Right cardiac atrium (tissue), 5 donors: ENCODE measurements at regions not wholly inside any gene's neighbourhood (a gene's known extent, or its start where the extent isn't known, plus 50 kb on each side); places are given as distances from the start of the nearest gene placed in this dataset.

ENCODE experiments used
- ATAC-seq, 2 donors: fragments of 200-7000 bp; cut with Tn5 transposase; one replicate each; pipeline versions ENCODE4 v1.8.0 to v1.9.1; 2020; ENCODE audit warnings: moderate library complexity in 2 of 2, mild to moderate bottlenecking in 1 of 2
- DNase-seq, 3 donors: peaks; one replicate each; pipeline ENCODE4 v3.0.0-alpha.2; 2020
- H3K27ac ChIP-seq: one replicate; pipeline ENCODE4 v1.5.1; 2013; ENCODE audit warnings: mild to moderate bottlenecking, low read length, control low read depth, moderate library complexity
- H3K27me3 ChIP-seq: one replicate; pipeline ENCODE4 v1.6.1; 2013; ENCODE audit not compliant: control insufficient read depth, insufficient read depth
- H3K4me1 ChIP-seq: one replicate; pipeline ENCODE4 v1.6.1; 2013; ENCODE audit warnings: low read length; ENCODE audit not compliant: control insufficient read depth, insufficient read depth
- H3K4me3 ChIP-seq: one replicate; pipeline ENCODE4 v1.5.1; 2013; ENCODE audit warnings: low read length, control low read depth
- H3K9me3 ChIP-seq: one replicate; pipeline ENCODE4 v1.6.1; 2013; ENCODE audit warnings: low read length; ENCODE audit not compliant: control insufficient read depth
- WGBS: extraction: QIAGEN DNeasy Blood & Tissue Kit; methylation state at CpG from one replicate; pipeline ENCODE4 v1.1.7; 2013; 5-methylcytosine and 5-hydroxymethylcytosine counted together
- intact Hi-C, 4 donors: fragments of 100-400 bp; cut with DNase I; formaldehyde crosslinking; loops; one replicate each; pipeline versions ENCODE4 v1.11.0 to v1.14.0; 2022 to 2023
- donor health status: healthy with polysubstance abuse.
- donor health status: DM: no; HTN: yes; CAD: no.
- donor health status: DM: no; HTN: no; CAD: no.
- donor health status: DM: no; HTN: yes; CAD: no; lungs with severe emphysema.
- donor health status: DM: yes; HTN: yes; CAD: no.

- Histone ChIP-seq H3K4me3 (no peak overlapping the region), H3K27ac (no peak overlapping the region), H3K27me3 (no peaks in the 10 kb centered on the region), H3K4me1 (peaks cover 3% of the 10 kb centered on the region), H3K9me3 (no peaks in the 10 kb centered on the region)
- intact Hi-C loops = no loop called here
- no peak for ATAC-seq
- no peak for DNase-seq
Observed at GRCh38 chr3:64998317-64998716, 310.5 kb upstream of the ADAMTS9 start.

GRCh38 chr3:64995857-64996551 lies 308.2 kb upstream of the ADAMTS9 start:
- H3K9me3 ChIP-seq = no peaks in the 10 kb centered on the region
- intact Hi-C loops = no loop called here
- no peak overlapping the region for H3K4me3 ChIP-seq
- no peaks in the 10 kb centered on the region for H3K27me3 ChIP-seq
- ATAC-seq (peak; percentile 74 to 82), DNase-seq (no peak)
- H3K4me1 ChIP-seq = peaks cover 3% of the 10 kb centered on the region
- 28% methylated on average over 9 of the region's 9 CpGs for WGBS
- H3K27ac ChIP-seq = no peak overlapping the region

- Histone ChIP-seq H3K9me3 (no peaks in the 10 kb centered on the region), H3K27me3 (no peaks in the 10 kb centered on the region), H3K4me3 (no peak overlapping the region), H3K4me1 (peaks cover 3% of the 10 kb centered on the region), H3K27ac (no peak overlapping the region)
- WGBS = 84% methylated on average over 6 of the region's 6 CpGs
- intact Hi-C loops = loop anchor here in 1 of 4 donors (5.0 kb wide), 1 partner anchor 969 kb away; no protein-coding TSS in a partner anchor
- DNase-seq = no peak
- ATAC-seq = no peak
Observed at GRCh38 chr3:64993781-64994180, 306.0 kb upstream of the ADAMTS9 start.

GRCh38 chr3:64992530-64993285 lies 304.9 kb upstream of the ADAMTS9 start:
- ATAC-seq = peak; percentile 56 to 57
- no peak overlapping the region for H3K4me3 ChIP-seq
- intact Hi-C loops = loop anchor here in 1 of 4 donors (5.0 kb wide), 1 partner anchor 970 kb away; no protein-coding TSS in a partner anchor

GRCh38 chr3:64988188-64988587 lies 300.4 kb upstream of the ADAMTS9 start:
- 46% methylated on average over 3 of the region's 3 CpGs for WGBS
- H3K27ac ChIP-seq = no peak overlapping the region
- no peaks in the 10 kb centered on the region for H3K27me3 ChIP-seq
- intact Hi-C loops = no loop called here
- DNase-seq = no peak
- H3K4me3 ChIP-seq = no peak overlapping the region
- peak in 1 of 2 donors; percentile 54 for ATAC-seq
- H3K4me1 ChIP-seq = no peaks in the 10 kb centered on the region
- H3K9me3 ChIP-seq = no peaks in the 10 kb centered on the region

More at GRCh38 chr3:64992530-64993285, 304.9 kb upstream of the ADAMTS9 start:
- Histone ChIP-seq H3K4me1 (peaks cover 3% of the 10 kb centered on the region), H3K27me3 (no peaks in the 10 kb centered on the region), H3K27ac (no peak overlapping the region), H3K9me3 (no peaks in the 10 kb centered on the region)
- 65% methylated on average over 7 of the region's 7 CpGs for WGBS
- no peak for DNase-seq

- intact Hi-C loops = no loop called here
- Histone ChIP-seq H3K4me1 (no peaks in the 10 kb centered on the region), H3K4me3 (no peak overlapping the region), H3K9me3 (no peaks in the 10 kb centered on the region), H3K27me3 (no peaks in the 10 kb centered on the region), H3K27ac (no peak overlapping the region)
- ATAC-seq (no peak), DNase-seq (no peak)
- 88% methylated on average over 1 of the region's 1 CpG for WGBS
Observed at GRCh38 chr3:64987726-64988125, 299.9 kb upstream of the ADAMTS9 start.

- no peaks in the 10 kb centered on the region for H3K4me1 ChIP-seq
- no peak overlapping the region for H3K4me3 ChIP-seq
- H3K9me3 ChIP-seq = no peaks in the 10 kb centered on the region
- WGBS = 88% methylated on average over 2 of the region's 2 CpGs
- no peaks in the 10 kb centered on the region for H3K27me3 ChIP-seq
- intact Hi-C loops = no loop called here
- H3K27ac ChIP-seq = no peak overlapping the region
- no peak for DNase-seq
- no peak for ATAC-seq
Observed at GRCh38 chr3:64985072-64985471, 297.3 kb upstream of the ADAMTS9 start.

GRCh38 chr3:64983583-64984359 lies 296.0 kb upstream of the ADAMTS9 start:
- Histone ChIP-seq H3K9me3 (no peaks in the 10 kb centered on the region), H3K27ac (no peak overlapping the region), H3K4me1 (no peaks in the 10 kb centered on the region), H3K4me3 (no peak overlapping the region), H3K27me3 (no peaks in the 10 kb centered on the region)
- ATAC-seq (peak; percentile 59 to 60), DNase-seq (peak in 2 of 3 donors; percentile 23 to 54)
- intact Hi-C loops = no loop called here
- WGBS = 78% methylated on average over 6 of the region's 6 CpGs

GRCh38 chr3:64977308-64978100 lies 289.7 kb upstream of the ADAMTS9 start:
- Histone ChIP-seq H3K9me3 (no peaks in the 10 kb centered on the region), H3K27me3 (no peaks in the 10 kb centered on the region), H3K4me3 (no peak overlapping the region), H3K27ac (no peak overlapping the region), H3K4me1 (peaks cover 4% of the 10 kb centered on the region)
- WGBS = 80% methylated on average over 8 of the region's 8 CpGs
- ATAC-seq = no peak
- intact Hi-C loops = no loop called here
- no peak for DNase-seq

GRCh38 chr3:64976456-64976855 lies 288.7 kb upstream of the ADAMTS9 start:
- ATAC-seq (no peak), DNase-seq (no peak)
- Histone ChIP-seq H3K4me1 (peaks cover 4% of the 10 kb centered on the region), H3K4me3 (no peak overlapping the region), H3K27ac (no peak overlapping the region), H3K27me3 (no peaks in the 10 kb centered on the region), H3K9me3 (no peaks in the 10 kb centered on the region)
- intact Hi-C loops = no loop called here
- WGBS = 66% methylated on average over 4 of the region's 4 CpGs
